LHCN-M2 (cell line): ENCODE measurements at regions not wholly inside any gene's neighbourhood (a gene's known extent, or its start where the extent isn't known, plus 50 kb on each side); places are given as distances from the start of the nearest gene placed in this dataset.

Experiments
- DNase-seq: peaks from one replicate; pipeline ENCODE4 v3.0.0-alpha.2; 2012; ENCODE audit warnings: low read depth

DNA sequence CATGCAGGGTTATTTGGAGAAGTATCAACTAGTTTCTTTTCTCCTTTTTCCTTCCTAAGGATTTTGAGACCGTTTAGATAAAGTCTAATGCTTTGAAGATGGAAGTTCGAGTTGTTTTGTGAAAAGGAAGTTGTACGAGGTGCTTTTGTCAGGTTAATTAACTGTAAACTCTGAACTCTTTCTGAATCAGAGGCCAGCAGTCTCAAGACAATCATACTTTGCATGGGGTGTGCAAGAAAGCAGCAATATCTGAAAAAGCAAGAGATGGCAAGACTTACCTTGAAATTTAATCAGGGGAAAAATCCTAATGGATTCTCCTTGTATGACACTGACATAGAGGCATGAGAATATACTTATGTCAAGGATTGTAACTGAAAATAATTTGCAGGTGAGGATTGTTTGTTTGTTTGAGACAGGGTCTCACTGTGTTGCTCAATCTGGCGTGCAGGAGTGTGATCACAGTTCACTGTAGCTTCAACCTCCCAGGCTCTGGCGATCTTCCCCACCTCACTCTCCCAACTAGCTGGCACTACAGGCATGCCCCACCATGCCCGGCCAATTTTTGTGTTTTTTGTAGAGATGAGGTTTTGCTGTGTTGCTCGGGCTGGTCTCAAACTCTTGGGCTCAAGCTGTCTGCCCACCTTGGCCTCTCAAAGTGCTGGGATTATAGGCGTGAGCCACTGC is 170.2 kb upstream of the HMGA2 start:
- no peak for DNase-seq

DNA sequence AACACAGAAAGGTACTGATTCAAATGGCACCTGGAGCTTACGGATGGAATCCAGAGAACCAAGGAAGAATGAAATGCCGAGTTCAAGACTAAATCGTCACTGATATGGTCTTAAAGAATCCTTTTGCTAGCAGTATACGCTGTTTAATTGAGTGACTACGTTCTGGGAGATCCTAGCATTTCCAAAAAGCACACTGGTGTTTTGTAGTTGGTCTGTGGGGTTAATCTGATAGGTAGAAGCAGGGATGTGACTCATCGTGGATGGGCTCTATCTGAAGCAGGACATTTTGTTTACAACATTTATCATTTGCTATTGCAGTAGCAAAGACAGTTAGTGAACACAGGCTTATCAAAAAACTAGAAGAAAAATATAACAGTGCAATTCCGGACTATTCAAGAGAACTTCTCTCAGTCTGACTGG is 169.2 kb upstream of the HMGA2 start:
- DNase-seq: peak; percentile 81

DNA sequence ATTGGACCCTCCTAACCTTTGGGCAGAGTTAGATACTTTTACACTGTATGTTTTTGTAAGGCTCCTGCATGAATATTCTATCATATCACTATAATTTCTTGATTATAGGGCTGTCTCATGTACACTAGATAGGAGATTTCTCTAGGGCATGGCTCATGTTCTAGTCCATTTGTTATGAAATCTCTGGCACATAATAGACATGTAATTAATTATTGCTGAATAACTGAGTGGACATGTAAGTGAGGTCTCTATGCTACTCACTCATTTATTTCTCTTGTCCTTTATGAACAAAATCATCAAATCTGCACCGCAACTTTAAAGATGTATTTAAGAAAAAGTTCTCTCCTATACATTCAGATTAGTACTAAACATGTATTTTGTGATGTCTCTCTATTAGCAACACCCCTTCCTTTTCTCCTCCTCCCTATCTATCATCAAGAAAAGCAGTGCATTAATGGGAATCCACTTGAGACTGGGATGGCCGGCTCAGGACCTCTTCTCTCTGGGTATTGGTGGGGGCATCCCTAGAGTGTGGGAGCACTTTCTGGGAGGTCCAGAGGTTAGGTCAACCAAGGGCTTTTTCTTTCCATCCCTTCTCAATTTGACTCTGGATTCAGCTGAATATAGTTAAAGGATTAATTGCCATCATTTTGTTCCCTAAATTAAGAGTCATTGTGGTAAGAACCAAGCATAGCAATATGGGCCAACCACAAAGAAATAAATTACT is 168.0 kb upstream of the HMGA2 start:
- DNase-seq: no peak

GRCh38 chr12:65656891-65657351 is 167.4 kb upstream of the HMGA2 start:
- peak; percentile 100 for DNase-seq

DNA sequence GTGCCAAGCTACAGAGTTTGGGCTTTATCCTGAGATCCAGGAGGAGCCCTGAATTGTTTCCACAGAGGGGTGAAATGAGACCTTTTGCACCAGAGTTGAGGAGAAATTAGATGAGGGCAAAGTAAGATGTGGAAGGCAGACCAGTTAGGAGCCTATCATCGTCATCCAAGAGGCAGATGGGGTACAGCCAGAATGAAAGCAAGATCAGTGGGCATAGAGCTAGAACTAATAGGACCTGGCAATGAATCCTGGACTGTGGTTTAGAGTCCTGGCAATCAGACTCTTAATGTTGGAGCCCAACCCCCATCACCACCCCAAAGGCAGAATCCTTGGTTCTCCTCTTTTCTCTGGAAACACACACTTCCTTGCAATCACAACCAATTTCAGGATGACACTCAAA is 166.6 kb upstream of the HMGA2 start:
- peak; percentile 63 for DNase-seq

DNA sequence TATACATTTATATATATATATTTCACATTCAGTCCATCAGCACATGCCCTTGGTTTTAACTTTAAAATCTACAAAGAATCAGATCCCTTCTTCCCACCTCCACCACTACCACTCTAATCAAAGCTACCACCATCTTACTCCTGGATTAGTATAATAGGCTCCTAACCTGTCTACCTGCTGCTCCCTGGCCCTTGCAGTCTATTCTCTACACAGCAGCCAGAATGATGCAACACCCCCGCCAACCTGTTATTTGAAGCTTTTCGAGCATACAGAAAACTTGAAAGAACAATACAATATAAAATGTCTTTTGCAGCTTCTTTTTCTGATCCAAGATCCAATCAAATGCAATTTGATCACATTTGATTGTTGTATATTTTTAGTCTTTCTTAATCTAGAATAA is 165.9 kb upstream of the HMGA2 start:
- no peak for DNase-seq

GRCh38 chr12:65659681-65660080 is 164.6 kb upstream of the HMGA2 start:
- DNase-seq: no peak

DNA sequence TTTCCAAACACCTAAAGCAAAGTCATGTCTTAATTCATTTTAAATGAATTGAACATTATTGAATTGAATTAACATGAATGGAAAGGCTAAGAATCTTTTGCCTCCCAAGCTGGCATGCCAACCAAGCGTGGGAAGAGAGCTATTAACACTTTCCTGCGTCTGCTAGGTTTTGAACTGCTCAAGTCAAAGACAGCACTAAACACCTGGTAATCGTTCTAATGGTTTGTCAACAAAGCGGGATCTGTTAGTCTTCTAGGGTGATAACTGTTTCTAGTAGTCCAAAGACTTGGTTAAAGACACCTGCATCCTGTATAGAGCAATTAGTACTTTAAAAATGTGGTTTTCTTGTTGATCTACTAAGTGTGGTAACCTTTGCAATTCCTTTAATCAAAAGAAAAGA is 164.2 kb upstream of the HMGA2 start:
- DNase-seq: no peak

- no peak for DNase-seq
These were observed 163.4 kb upstream of the HMGA2 start for GRCh38 chr12:65660836-65661235.

- no peak for DNase-seq
These were observed 161.7 kb upstream of the HMGA2 start for GRCh38 chr12:65662590-65662989.

DNA sequence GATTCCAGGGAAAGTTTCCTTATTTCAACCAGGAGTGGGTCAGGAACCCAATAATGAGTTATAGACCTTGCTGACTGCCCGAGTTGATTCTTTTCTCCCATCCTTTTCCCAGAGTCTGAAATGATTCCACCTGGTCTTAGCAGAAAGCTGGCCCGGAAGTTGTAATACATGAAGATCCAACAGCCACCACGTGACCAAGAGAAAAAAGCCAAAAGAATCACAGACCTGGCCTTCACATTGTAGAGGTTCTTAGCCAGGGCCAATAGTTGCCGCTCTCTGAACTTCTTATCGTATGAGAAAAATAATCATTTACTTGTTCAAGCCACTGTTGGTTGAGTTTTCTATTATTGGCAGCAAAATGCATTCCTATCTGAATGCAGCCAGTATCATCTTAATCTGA is 161.2 kb upstream of the HMGA2 start:
- DNase-seq: no peak

- no peak for DNase-seq
These were observed 160.6 kb upstream of the HMGA2 start for GRCh38 chr12:65663648-65664047.

GRCh38 chr12:65664715-65665250 is 159.5 kb upstream of the HMGA2 start:
- no peak for DNase-seq

GRCh38 chr12:65665817-65666216 is 158.5 kb upstream of the HMGA2 start:
- no peak for DNase-seq

- peak; percentile 49 for DNase-seq
These were observed 157.4 kb upstream of the HMGA2 start for GRCh38 chr12:65666876-65667275.

DNA sequence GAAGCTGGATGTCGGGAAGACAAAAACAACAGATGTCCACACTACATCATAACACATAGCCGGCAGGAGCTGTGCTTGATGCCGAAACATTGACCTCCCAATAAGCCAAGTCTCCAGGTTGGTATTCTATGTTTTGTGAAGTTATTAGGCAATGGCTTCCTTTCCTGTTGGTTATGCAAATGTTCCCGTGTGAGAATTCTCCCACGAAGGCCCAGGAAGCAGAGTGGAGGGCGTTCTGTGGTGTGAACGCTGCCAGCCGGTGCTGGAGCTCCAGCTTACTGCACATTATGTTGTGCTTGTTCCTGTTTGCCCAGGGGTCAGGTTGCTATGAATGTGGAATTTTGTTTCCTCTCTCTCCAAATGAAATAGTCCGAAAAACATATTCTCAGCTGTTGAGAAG is 156.4 kb upstream of the HMGA2 start:
- peak; percentile 75 for DNase-seq

DNA sequence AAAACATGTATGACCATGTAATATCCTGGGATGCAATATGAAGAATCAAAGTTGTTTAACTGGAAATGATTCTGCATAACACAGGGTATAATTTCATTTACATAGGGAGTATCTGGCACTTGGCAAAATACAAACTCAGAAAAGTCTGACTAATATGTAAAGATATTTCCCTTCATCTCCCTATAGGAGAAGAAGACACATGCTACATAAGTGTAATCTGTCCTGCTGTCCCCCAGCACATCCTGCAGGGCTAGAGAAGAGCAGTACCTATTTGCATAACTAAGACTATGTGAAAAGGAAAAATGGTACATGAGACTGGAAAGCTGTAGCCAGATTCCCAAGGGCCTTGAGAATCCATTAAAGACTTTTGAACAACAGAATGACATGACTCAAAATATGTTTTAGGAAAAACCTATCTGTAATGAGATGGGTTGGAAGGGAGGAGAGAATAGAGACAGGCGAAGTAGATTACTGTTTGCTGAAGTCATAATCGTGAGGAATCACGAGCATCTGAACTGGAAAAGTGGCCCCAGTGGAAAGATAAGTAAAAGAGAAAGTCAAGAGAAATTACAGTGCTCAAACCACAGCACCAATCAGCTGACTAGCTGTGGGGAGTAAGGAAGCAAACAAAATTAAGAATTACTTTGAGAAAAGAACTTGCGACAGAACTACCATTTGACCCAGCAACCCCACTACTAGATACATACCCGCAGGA is 155.1 kb upstream of the HMGA2 start:
- no peak for DNase-seq

GRCh38 chr12:65670775-65671174 is 153.5 kb upstream of the HMGA2 start:
- peak; percentile 53 for DNase-seq

- no peak for DNase-seq
These were observed 151.8 kb upstream of the HMGA2 start for GRCh38 chr12:65672441-65672840.

DNA sequence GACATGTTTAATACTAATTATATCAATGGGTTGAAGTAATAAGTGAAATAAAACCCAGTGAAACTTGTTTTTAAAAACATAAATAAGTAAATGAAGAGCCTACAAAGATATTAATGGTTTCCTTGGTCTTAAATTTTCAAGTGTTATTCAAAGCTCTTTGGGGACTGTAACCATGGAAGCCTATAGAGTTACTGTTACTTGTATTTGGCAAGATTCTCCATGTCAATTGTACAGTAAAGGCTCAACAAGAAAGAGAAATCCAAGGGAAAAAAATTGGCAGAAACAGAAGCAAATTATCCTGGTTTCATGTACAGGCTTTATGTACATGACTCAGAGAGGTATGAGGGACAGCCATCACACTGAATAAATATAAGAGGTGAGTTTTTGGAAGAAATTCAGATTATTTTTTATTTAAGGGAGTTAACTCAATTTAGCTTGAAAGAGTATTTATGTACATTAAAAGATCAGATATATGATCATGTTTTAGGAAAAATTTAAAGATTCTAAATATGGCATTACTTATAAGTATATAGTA is 151.1 kb upstream of the HMGA2 start:
- no peak for DNase-seq

DNA sequence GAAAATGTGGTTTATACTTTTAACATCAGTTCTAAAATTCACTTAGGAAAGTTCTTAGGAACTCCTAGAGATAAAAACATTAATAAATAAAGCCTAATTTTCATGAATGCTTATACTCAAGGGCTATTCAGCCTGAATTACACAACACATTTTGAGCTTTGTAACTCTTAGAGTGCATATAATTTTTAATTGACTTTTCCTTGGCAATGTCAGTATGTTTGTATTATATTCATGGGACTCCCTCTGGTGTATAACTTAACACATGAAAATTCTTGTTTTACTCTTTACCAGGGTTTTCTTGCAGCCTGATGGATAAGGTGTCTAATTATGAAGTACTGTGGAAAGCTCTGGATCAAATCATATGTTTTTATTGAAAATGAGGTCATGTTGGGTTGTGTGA is 150.6 kb upstream of the HMGA2 start:
- DNase-seq: peak; percentile 66

DNA sequence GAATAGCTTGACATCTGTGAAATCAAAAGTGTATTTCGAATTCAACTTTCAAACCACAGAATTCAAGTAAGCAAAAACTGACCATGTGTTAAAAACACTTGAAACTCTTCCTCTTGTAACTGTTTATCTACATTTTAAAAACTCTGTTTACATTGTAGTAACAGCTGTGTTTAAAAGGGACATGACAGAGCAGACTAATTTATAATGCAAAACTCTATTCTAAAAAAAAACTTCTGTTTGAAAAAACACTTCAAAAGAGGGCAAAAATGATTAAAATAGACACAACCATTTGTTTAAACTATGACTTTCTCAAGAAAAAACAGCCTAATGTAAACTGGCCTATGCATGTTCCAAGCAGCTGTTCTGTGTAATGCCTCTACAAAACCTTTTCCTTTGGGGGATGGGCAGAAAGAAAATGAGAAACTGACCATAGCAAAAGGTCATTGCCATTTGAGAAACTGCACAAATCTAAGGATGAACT is 149.1 kb upstream of the HMGA2 start:
- peak; percentile 83 for DNase-seq
